ENCODE measurements at regions not wholly inside any gene's neighbourhood (a gene's known extent, or its start where the extent isn't known, plus 50 kb on each side); places are given as distances from the start of the nearest gene placed in this dataset.

DNA sequence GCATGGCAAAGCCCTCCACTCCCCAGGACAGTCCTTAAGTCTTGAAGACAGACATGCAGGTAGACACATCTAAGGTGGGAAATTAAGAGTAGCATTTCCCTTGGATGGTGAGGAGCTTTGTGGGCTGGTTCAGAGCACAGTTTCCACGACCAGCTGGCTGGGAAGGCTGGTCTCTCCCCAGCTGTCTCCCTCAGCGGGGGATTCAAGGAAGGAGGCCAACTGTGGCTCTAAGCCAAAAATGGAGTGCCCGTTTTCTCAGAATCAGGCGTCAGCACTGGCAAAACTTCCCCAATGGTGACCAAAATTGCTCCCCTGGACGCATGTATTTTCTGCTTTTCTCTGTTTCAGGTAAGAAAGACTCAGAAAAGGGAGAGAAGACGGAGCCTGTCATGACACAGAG is 230.6 kb upstream of the FZD8 start:
- TF ChIP-seq, protein P1, sequence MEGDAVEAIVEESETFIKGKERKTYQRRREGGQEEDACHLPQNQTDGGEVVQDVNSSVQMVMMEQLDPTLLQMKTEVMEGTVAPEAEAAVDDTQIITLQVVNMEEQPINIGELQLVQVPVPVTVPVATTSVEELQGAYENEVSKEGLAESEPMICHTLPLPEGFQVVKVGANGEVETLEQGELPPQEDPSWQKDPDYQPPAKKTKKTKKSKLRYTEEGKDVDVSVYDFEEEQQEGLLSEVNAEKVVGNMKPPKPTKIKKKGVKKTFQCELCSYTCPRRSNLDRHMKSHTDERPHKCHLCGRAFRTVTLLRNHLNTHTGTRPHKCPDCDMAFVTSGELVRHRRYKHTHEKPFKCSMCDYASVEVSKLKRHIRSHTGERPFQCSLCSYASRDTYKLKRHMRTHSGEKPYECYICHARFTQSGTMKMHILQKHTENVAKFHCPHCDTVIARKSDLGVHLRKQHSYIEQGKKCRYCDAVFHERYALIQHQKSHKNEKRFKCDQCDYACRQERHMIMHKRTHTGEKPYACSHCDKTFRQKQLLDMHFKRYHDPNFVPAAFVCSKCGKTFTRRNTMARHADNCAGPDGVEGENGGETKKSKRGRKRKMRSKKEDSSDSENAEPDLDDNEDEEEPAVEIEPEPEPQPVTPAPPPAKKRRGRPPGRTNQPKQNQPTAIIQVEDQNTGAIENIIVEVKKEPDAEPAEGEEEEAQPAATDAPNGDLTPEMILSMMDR (IDR thresholded peaks at IDR 0.05; ENCODE audit: low read depth, low read length), result no peak
- TF ChIP-seq POLR2A (IDR thresholded peaks at IDR 0.05; ENCODE audit: extremely low read depth, insufficient read length) (no peak), MYC (IDR thresholded peaks at IDR 0.05; ENCODE audit: low read depth, low read length) (no peak)
- TF ChIP-seq, protein P2, sequence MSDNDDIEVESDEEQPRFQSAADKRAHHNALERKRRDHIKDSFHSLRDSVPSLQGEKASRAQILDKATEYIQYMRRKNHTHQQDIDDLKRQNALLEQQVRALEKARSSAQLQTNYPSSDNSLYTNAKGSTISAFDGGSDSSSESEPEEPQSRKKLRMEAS (IDR thresholded peaks at IDR 0.05; ENCODE audit: low read depth, low read length), result no peak
